ENCODE measurements at regions not wholly inside any gene's neighbourhood (a gene's known extent, or its start where the extent isn't known, plus 50 kb on each side); places are given as distances from the start of the nearest gene placed in this dataset.

DNA sequence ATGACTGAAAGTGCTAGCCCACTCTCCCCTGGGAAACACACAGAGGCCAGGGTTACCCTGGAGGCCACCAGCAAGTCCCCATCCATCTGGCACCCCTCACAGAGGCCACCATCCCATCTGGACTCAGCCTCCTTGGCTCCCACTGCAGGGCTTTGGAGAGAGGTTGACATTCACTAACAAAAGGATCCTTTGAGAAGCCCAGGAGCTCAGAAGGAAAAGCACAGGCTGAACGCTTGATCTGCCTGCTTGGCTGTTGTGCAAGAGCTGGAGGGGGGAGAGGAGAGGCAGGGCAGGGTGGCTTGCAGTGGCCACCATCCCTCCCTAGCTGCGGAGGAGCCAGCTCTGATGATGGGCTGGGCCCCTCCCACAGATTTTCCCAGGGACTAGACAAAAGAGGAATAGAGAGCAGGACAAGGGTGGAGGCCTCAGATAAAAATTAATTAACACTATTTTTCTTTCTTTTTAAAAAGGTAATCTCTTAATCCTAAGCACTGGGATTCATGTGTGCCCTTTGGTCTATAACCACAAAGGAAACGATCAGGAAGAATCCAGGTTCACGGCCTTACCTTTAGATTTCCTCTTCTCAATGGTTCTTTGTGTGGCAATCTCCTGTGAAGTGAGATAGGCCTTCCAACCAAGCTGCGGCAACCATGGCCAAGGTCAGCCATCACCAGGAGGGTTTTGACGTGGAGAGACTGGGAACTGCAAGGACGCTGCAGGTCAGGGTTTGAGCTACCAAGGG, 154.7 kb downstream of the BARX2 start:
- DNase-seq (ENCODE audit: low spot score): no peak
- WGBS, 2 donors (ENCODE audit: extremely low coverage in 2 of 2, insufficient read length in 2 of 2, insufficient replicate concordance in 1 of 2): no CpG with 5 or more reads among the region's 7 CpGs
- Histone ChIP-seq H3K4me3 (ENCODE audit: low read length in 2 of 2) (no peak overlapping the region), H3K18ac (ENCODE audit: low read length) (no peak overlapping the region), H2BK120ac (ENCODE audit: low read depth, low read length) (no peak overlapping the region), H3K9ac (ENCODE audit: low read depth, low read length, poor library complexity) (no peak overlapping the region), H2AK5ac (ENCODE audit: low read depth, low read length) (no peak overlapping the region), H3K14ac (ENCODE audit: low read length) (no peak overlapping the region), H3K79me1 (ENCODE audit: low read depth, low read length) (no peaks in the 10 kb centered on the region), H4K91ac (ENCODE audit: low read depth, low read length, poor library complexity) (no peak overlapping the region), H3K9me3 (replicated peaks in 1 of 2; ENCODE audit: control insufficient read depth in 2 of 2, insufficient read depth in 1 of 2, low read depth in 1 of 2, low read length in 2 of 2) (no peaks in the 10 kb centered on the region), H3K27me3 (ENCODE audit: control insufficient read depth in 3 of 3, insufficient read depth in 3 of 3, low read depth in 1 of 3, low read length in 3 of 3) (no peaks in the 10 kb centered on the region), H2BK15ac (ENCODE audit: low read length) (no peak overlapping the region), H3K4me2 (ENCODE audit: insufficient read depth, low read length, poor library complexity, severe bottlenecking) (no peak overlapping the region), H2BK12ac (ENCODE audit: low read length) (no peak overlapping the region), H4K8ac (ENCODE audit: low read depth, low read length) (no peak overlapping the region), H3K4ac (ENCODE audit: low read length) (no peak overlapping the region), H3K4me1 (ENCODE audit: control insufficient read depth in 2 of 2, insufficient read depth in 1 of 2, low read depth in 1 of 2, low read length in 2 of 2) (peaks cover 0 to 1% of the 10 kb centered on the region in 2 donors), H3K36me3 (replicated peaks in 1 of 2; ENCODE audit: control insufficient read depth in 2 of 2, insufficient read depth in 2 of 2, low read length in 2 of 2) (no peaks in the 10 kb centered on the region), H2BK5ac (ENCODE audit: low read length) (no peak overlapping the region), H3K23ac (ENCODE audit: low read depth, low read length, poor library complexity) (no peak overlapping the region), H2AFZ (ENCODE audit: low read length) (no peak overlapping the region), H3K27ac (replicated peaks; ENCODE audit: low read length) (no peak overlapping the region)

DNA sequence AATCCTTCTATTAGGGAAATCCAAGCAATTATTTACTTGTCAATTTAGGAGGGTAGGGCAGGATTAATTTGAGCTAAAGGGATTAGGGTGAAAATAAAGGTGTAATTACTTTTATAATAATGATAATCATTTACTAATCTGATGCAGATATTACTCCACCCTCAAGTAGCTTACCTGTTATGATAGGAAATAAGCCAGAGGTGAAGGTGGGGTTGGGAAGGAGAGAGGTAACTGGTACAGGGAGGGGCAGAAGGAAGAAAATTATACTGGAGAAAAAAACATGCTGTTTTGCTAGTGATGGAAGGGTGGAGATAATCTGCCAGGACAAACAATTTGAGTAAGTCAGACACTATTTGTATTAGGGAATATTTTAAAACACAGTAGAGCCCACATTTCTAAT, 157.7 kb downstream of the BARX2 start:
- no peak overlapping the region for H2AK5ac ChIP-seq (ENCODE audit: low read depth, low read length)
- H3K9me3 ChIP-seq (replicated peaks in 1 of 2; ENCODE audit: control insufficient read depth in 2 of 2, insufficient read depth in 1 of 2, low read depth in 1 of 2, low read length in 2 of 2): peaks cover 0 to 2% of the 10 kb centered on the region in 2 donors
- no peak overlapping the region for H2BK5ac ChIP-seq (ENCODE audit: low read length)
- peaks cover 0 to 1% of the 10 kb centered on the region in 2 donors for H3K4me1 ChIP-seq (ENCODE audit: control insufficient read depth in 2 of 2, insufficient read depth in 1 of 2, low read depth in 1 of 2, low read length in 2 of 2)
- no peak overlapping the region for H3K4me2 ChIP-seq (ENCODE audit: insufficient read depth, low read length, poor library complexity, severe bottlenecking)
- H2AFZ ChIP-seq (ENCODE audit: low read length): no peak overlapping the region
- H3K18ac ChIP-seq (ENCODE audit: low read length): no peak overlapping the region
- H3K14ac ChIP-seq (ENCODE audit: low read length): no peak overlapping the region
- H3K27me3 ChIP-seq (ENCODE audit: control insufficient read depth in 3 of 3, insufficient read depth in 3 of 3, low read depth in 1 of 3, low read length in 3 of 3): no peaks in the 10 kb centered on the region
- no peak overlapping the region for H3K23ac ChIP-seq (ENCODE audit: low read depth, low read length, poor library complexity)
- no peak for DNase-seq (ENCODE audit: low spot score)
- H3K9ac ChIP-seq (ENCODE audit: low read depth, low read length, poor library complexity): no peak overlapping the region
- H2BK120ac ChIP-seq (ENCODE audit: low read depth, low read length): no peak overlapping the region
- H3K4me3 ChIP-seq (ENCODE audit: low read length in 2 of 2): no peak overlapping the region
- no peak overlapping the region for H2BK12ac ChIP-seq (ENCODE audit: low read length)
- H3K36me3 ChIP-seq (replicated peaks in 1 of 2; ENCODE audit: control insufficient read depth in 2 of 2, insufficient read depth in 2 of 2, low read length in 2 of 2): no peaks in the 10 kb centered on the region
- no peak overlapping the region for H3K4ac ChIP-seq (ENCODE audit: low read length)
- no peak overlapping the region for H2BK15ac ChIP-seq (ENCODE audit: low read length)
- no peak overlapping the region for H3K27ac ChIP-seq (replicated peaks; ENCODE audit: low read length)
- H4K8ac ChIP-seq (ENCODE audit: low read depth, low read length): no peak overlapping the region
- no peaks in the 10 kb centered on the region for H3K79me1 ChIP-seq (ENCODE audit: low read depth, low read length)
- H4K91ac ChIP-seq (ENCODE audit: low read depth, low read length, poor library complexity): no peak overlapping the region

DNA sequence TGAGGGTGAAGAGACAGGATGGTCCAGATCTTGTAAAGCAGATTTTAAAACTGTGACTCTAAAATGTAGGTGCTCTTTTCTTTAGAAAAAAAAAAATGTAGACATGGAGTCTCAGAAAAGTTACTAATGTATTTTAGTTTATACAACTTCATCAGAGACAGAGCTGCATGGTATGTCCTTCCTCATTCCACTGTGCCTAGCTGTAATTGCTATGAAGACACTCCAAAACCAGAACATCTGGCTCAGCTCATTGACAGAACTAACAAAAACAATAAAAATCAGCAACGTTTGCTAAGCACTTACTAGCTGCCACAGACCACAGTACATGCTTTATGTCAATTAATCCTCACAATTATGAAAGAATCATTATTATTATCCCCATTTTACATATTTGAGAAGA, 160.7 kb downstream of the BARX2 start:
- H3K79me1 ChIP-seq (ENCODE audit: low read depth, low read length): no peaks in the 10 kb centered on the region
- no peak overlapping the region for H3K14ac ChIP-seq (ENCODE audit: low read length)
- H2BK15ac ChIP-seq (ENCODE audit: low read length): no peak overlapping the region
- no peak overlapping the region for H2BK12ac ChIP-seq (ENCODE audit: low read length)
- no peak overlapping the region for H3K4me2 ChIP-seq (ENCODE audit: insufficient read depth, low read length, poor library complexity, severe bottlenecking)
- no CpG with 5 or more reads among the region's 1 CpG for WGBS, 2 donors (ENCODE audit: extremely low coverage in 2 of 2, insufficient read length in 2 of 2, insufficient replicate concordance in 1 of 2)
- H3K4ac ChIP-seq (ENCODE audit: low read length): no peak overlapping the region
- H4K91ac ChIP-seq (ENCODE audit: low read depth, low read length, poor library complexity): no peak overlapping the region
- H2BK120ac ChIP-seq (ENCODE audit: low read depth, low read length): no peak overlapping the region
- no peak overlapping the region for H3K27ac ChIP-seq (replicated peaks; ENCODE audit: low read length)
- no peak overlapping the region for H2AFZ ChIP-seq (ENCODE audit: low read length)
- H3K36me3 ChIP-seq (replicated peaks in 1 of 2; ENCODE audit: control insufficient read depth in 2 of 2, insufficient read depth in 2 of 2, low read length in 2 of 2): no peaks in the 10 kb centered on the region
- H3K9me3 ChIP-seq (replicated peaks in 1 of 2; ENCODE audit: control insufficient read depth in 2 of 2, insufficient read depth in 1 of 2, low read depth in 1 of 2, low read length in 2 of 2): peaks cover 0 to 4% of the 10 kb centered on the region in 2 donors
- no peak overlapping the region for H4K8ac ChIP-seq (ENCODE audit: low read depth, low read length)
- no peak for DNase-seq (ENCODE audit: low spot score)
- no peaks in the 10 kb centered on the region for H3K27me3 ChIP-seq (ENCODE audit: control insufficient read depth in 3 of 3, insufficient read depth in 3 of 3, low read depth in 1 of 3, low read length in 3 of 3)
- H3K9ac ChIP-seq (ENCODE audit: low read depth, low read length, poor library complexity): no peak overlapping the region
- H3K18ac ChIP-seq (ENCODE audit: low read length): no peak overlapping the region
- H3K4me3 ChIP-seq (ENCODE audit: low read length in 2 of 2): no peak overlapping the region
- no peaks in the 10 kb centered on the region for H3K4me1 ChIP-seq (ENCODE audit: control insufficient read depth in 2 of 2, insufficient read depth in 1 of 2, low read depth in 1 of 2, low read length in 2 of 2)
- no peak overlapping the region for H2AK5ac ChIP-seq (ENCODE audit: low read depth, low read length)
- no peak overlapping the region for H3K23ac ChIP-seq (ENCODE audit: low read depth, low read length, poor library complexity)
- no peak overlapping the region for H2BK5ac ChIP-seq (ENCODE audit: low read length)

DNA sequence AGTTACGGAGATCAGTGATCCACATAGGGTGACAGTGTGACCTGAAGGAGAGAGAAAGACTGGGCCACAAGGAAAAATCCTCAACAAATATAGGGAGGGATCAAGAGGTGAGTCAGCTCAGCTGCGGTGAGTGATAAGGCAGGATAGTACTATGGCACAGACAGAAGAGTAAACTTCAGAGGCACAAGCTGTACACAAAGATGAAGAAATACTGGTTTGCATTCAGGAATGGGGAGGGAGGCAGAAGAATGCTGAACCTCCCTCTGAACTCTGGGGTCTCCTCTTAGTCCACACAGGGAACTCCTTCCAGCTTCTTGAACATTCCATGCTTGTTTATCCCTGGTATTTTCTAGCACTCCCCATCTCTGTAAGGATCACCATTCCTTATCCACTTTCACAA, 162.7 kb downstream of the BARX2 start:
- Histone ChIP-seq H2AK5ac (ENCODE audit: low read depth, low read length) (no peak overlapping the region), H3K27ac (replicated peaks; ENCODE audit: low read length) (no peak overlapping the region), H3K4ac (ENCODE audit: low read length) (no peak overlapping the region), H2BK15ac (ENCODE audit: low read length) (no peak overlapping the region), H2AFZ (ENCODE audit: low read length) (no peak overlapping the region), H3K36me3 (replicated peaks in 1 of 2; ENCODE audit: control insufficient read depth in 2 of 2, insufficient read depth in 2 of 2, low read length in 2 of 2) (no peaks in the 10 kb centered on the region), H3K4me3 (ENCODE audit: low read length in 2 of 2) (no peak overlapping the region), H2BK12ac (ENCODE audit: low read length) (no peak overlapping the region), H3K4me1 (ENCODE audit: control insufficient read depth in 2 of 2, insufficient read depth in 1 of 2, low read depth in 1 of 2, low read length in 2 of 2) (no peaks in the 10 kb centered on the region), H3K9me3 (replicated peaks in 1 of 2; ENCODE audit: control insufficient read depth in 2 of 2, insufficient read depth in 1 of 2, low read depth in 1 of 2, low read length in 2 of 2) (peaks cover 0 to 4% of the 10 kb centered on the region in 2 donors), H2BK120ac (ENCODE audit: low read depth, low read length) (no peak overlapping the region), H3K79me1 (ENCODE audit: low read depth, low read length) (no peaks in the 10 kb centered on the region), H2BK5ac (ENCODE audit: low read length) (no peak overlapping the region), H3K9ac (ENCODE audit: low read depth, low read length, poor library complexity) (no peak overlapping the region), H3K4me2 (ENCODE audit: insufficient read depth, low read length, poor library complexity, severe bottlenecking) (no peak overlapping the region), H3K14ac (ENCODE audit: low read length) (no peak overlapping the region), H3K18ac (ENCODE audit: low read length) (no peak overlapping the region), H3K23ac (ENCODE audit: low read depth, low read length, poor library complexity) (no peak overlapping the region), H4K91ac (ENCODE audit: low read depth, low read length, poor library complexity) (no peak overlapping the region), H3K27me3 (ENCODE audit: control insufficient read depth in 3 of 3, insufficient read depth in 3 of 3, low read depth in 1 of 3, low read length in 3 of 3) (no peaks in the 10 kb centered on the region), H4K8ac (ENCODE audit: low read depth, low read length) (no peak overlapping the region)
- no CpG with 5 or more reads among the region's 2 CpGs for WGBS, 2 donors (ENCODE audit: extremely low coverage in 2 of 2, insufficient read length in 2 of 2, insufficient replicate concordance in 1 of 2)
- no peak for DNase-seq (ENCODE audit: low spot score)
